GM19043 (cell line): ENCODE measurements at regions not wholly inside any gene's neighbourhood (a gene's known extent, or its start where the extent isn't known, plus 50 kb on each side); places are given as distances from the start of the nearest gene placed in this dataset.

Source experiments
- ATAC-seq: cut with Tn5 transposase; IDR thresholded peaks from one replicate; pipeline ENCODE4 v1.9.1; 2021; ENCODE audit warnings: low read depth; ENCODE audit not compliant: unreplicated experiment

GRCh38 chr17:5854871-5855554 lies 215.2 kb upstream of the WSCD1 start:
- ATAC-seq, result no peak

DNA sequence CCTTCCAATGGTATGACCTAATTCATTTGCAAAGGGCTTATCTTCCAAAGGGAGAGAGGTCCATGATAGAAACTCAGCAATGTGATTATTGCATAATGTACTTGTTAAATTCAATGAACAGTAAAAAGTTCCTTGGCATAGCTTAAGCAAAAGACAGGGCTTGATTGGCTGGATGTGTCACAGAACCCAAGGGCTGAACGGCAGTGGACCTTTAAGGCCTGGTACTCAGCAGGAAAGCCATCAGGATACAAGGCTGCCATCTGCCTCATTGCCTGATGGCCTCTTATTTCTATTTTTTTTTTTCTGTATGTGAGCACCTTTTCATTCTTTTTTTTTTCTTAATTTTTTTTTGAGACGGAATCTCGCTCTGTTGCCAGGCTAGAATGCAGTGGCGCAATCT lies 208.9 kb upstream of the WSCD1 start:
- no peak for ATAC-seq

DNA sequence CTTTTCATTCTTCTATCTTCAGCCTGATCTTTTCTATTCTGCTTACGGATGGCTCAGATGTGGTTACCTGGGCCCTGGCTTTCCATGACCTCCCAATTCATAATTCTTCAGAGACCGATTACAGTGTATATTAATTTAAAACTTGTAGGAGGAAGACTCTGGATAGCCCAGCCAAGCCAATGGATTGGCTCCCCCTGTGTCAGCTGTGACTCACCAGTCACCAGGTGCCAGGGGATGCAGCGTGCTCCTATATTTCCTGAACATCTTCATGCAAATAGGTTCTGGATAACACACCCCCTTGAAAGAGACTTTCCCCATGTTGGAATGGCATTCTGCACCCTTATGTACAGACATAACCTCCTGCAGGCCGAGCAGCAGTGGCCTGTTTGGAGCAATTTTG lies 208.3 kb upstream of the WSCD1 start:
- no peak for ATAC-seq

DNA sequence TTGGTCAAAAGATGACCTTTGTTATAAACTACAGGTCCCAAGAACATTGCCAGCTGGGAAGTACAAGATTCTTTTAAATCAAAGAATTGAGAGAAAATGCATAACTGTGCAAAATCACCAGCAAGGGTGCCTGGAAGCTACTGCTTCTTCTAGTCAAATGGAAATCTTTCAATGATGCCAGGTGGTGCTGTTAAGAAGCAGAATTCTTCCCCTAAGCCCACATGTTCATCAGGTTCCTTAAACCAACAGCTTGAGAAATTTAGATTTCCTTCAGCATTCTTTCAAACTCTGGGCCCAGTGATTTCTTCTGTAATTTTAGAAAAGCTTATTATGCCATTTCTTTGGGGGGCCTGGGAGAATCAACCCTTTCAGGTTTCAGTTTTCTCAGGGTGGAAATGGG lies 207.8 kb upstream of the WSCD1 start:
- ATAC-seq, result no peak

- no peak for ATAC-seq
Observed at GRCh38 chr17:5864741-5865657, 205.2 kb upstream of the WSCD1 start.

DNA sequence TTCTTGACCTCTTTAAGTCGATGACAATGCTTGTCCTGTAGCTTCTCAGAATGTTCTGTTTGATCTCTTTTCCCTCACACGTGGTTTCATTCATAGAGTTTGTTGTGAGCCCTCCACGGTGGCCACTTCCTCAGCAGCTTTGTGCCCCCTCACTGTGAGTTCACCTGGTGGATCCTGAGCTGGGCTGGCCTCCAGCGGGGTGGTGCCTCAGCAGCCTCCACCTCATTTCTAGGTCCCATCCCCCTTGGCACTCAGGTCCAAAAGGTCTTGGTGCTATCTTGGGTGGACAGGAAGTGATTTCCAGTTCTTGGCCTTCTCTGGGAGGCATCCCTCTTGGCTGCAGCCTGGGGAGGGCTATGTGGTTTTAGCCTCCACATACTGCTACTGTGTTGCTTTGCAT lies 203.2 kb upstream of the WSCD1 start:
- no peak for ATAC-seq

DNA sequence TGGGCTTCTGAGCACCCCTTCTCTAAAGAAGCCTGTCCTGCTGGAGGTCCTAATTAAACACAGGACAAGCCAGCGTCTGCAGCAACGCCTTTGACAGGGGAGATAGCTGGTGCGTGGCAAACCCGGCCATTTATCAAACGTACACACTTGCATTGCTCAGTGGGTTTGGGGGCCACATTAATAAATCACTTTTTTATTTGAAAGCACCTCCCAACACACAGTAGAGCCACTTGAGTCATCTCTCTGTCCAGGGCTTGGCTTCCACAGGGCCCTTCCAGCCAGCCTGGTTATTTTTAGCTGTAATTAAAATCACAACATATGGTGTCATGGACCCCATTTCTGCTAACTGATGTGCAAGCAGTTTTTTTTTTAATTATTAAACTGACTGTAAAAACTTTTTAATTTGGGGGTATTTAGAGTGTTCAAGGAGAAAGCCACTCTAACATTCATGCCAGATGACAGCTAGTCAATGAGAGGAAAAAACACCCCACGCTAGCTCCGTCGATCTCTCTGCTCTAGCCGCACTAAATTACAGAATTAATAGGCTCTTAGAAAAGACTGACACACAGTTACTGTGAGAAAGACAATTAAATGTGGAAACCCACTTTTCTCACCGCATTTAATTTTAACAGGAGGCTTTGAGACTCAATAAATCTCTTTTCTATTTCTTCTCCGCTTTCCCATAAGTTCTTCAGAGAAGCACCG lies 201.0 kb upstream of the WSCD1 start:
- ATAC-seq, result no peak

DNA sequence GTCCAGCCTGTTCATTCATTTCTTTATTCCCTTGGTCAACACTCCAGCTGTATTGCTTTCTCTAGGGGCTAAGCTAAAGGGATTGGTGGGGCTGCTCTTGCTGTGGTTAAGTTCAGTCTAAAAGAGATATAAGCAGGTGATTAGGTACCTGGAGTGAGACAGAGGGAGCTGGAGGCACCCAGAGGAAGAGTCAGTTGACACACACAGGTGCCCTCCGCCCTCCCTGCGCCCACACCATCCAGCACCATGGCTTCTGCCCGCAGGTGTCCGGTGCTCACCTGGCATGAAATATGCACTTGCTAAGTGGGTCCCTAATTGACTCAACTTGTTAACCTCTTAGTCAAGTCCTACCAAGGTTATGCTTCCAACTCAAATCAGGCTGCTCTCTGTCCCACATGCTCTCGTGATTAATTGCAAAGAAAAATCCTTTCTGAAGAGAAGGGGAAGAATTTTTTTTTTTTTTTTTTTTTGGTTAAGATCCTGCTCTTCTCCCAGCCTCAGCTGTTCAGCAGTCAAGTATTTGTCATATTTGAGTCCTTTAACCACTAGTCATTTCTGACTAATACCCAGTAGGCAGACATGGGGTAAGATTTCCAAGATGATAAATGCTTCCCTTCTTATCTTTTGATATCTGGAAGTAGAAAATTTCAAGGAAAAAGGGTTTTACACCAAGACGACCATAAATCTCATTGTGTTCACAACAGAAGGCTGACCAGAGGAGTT lies 199.8 kb upstream of the WSCD1 start:
- ATAC-seq, result no peak

GRCh38 chr17:5871666-5872065 lies 198.5 kb upstream of the WSCD1 start:
- no peak for ATAC-seq

- ATAC-seq, result no peak
Observed at GRCh38 chr17:5872831-5873230, 197.3 kb upstream of the WSCD1 start.

- no peak for ATAC-seq
Observed at GRCh38 chr17:5873781-5874180, 196.4 kb upstream of the WSCD1 start.

- no peak for ATAC-seq
Observed at GRCh38 chr17:5874486-5874885, 195.7 kb upstream of the WSCD1 start.

DNA sequence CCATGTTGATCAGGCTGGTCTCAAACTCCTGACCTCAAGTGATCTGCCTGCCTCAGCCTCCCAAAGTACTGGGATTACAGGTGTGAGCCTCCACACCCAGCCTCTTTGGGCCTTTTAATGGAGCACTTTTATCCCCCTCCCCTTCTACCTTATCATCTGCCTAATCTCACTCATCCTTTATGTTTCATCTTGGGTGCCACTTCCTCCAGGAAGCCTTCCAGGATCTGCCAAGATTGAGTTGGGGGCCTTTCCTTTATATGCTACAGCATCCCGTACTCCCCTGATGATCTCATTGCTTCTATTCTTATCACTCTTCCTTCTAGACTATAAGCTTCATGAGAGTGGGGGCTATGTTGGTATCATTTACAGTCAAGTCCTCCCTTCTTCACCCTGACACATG lies 192.8 kb upstream of the WSCD1 start:
- ATAC-seq, result no peak

DNA sequence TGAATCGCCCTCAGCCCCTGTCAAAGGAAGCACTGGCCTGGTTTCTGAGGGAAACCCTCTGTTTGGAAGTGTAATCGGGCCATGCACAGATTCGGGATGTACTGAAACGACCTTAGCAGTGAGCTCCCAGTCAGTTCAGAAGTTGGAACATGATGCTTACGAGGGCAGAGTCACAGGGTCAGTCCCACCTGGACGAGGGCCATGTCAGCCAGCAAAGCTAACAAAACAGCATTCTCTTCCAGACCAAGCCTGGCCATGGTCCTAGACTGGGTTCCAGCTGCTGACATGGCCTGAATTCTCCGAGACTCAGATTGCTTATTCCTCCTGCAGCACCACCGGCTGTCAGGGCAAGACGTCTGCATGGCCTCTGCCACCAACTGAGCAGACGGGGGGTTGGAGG lies 192.2 kb upstream of the WSCD1 start:
- ATAC-seq, result no peak

- no peak for ATAC-seq
Observed at GRCh38 chr17:5881849-5882248, 188.3 kb upstream of the WSCD1 start.

DNA sequence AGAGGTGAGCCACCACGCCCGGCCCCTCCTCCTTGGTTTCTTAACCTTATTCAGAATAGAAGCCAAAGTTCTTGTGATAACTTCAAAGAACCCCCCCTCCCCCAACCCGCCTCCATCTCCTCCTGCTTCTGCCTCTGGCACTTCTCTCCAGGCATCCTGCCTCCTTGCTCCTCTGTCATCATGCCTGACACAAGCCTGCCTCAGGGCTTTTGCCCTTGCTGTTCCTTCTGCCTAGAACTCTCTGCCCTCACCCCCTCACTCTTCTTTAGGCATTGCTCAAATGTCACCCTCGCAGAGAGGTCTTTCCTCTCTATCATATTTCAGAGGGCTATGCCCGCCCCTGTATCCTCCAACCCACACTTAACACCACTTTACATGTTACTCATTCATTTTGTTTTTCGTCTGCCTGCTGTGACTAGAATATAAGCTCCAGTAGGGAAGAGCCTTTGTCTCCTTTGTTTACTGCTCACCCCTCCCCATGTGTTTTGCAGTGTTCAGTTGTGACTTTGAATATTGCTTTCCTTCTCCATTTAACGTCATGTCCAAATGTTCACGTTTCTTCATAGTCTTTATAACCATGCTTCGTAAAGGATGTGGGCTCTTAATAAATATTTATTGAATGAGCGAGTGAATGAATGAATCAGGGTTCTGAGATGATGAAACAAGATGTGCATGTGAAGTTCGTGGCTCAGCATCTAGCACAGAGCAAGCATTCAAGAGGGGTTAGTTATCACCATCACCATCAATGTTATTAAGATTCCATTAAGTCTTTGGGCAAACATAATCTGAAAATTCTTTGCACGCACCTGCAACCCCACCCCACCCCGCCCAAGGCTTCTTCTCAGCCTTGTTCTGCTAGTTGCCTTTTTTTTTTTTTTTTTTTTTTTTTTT lies 186.2 kb upstream of the WSCD1 start:
- no peak for ATAC-seq

DNA sequence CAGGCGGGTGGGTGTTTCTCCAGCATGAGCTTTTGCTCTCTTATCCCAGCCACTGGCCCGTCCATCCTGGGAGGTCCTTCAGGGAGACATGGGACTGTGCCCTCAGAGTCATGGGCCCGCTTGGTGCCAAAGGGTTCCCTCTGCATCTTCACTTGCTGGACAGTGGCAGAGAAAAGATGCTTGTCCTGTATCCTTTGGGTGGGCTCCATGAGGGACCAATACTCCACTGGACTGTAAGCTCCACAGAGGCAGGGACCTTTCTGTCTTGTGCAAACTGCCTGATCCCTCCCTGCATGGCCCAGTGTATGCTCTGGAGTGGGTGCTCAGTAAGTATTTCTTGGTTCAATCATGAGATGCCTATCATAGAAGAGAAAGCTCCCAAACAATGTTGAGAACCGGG lies 184.8 kb upstream of the WSCD1 start:
- no peak for ATAC-seq

- ATAC-seq, result no peak
Observed at GRCh38 chr17:5888811-5889210, 181.4 kb upstream of the WSCD1 start.

DNA sequence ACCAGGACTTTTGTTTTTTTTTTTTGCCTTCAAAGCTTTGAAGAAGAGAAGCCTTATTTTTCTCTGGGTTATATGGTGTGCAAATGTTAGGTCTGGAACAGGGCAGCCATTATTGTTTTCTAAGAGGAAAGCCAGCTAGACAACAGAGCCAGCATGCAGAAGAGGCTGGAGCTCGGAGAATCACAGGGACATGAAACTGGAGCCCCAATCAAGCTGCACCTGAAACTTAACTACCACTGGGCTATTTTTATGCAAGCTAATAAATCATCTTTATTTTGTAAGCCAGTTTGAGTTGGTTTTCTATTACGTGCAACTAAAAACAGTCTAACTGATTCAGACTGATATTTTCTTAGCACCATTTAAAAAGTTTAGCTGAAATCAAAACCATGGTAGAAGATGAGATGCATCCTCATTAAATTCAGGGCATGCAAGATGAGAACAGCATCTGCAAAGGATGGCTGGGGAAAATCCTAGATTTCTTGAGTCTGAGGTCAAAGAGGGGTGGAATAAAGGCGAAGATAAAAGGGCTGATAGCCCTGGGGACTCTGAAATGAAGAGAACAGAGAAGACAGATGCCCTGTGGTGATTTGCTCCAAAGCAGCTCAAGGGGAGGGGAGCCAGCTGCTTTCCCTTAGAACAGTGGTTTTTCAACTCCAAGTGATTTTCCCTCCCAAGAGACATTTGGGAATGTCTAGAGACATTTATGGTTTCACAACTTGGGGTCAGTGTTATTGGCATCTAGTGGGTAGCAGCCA lies 177.1 kb upstream of the WSCD1 start:
- no peak for ATAC-seq
